Activated gamma-delta T cell treated with anti-CD3 and anti-CD28 coated beads, Interleukin-2, amount 50 U/mL, for 16 hours (primary cell): ENCODE measurements at regions not wholly inside any gene's neighbourhood (a gene's known extent, or its start where the extent isn't known, plus 50 kb on each side); places are given as distances from the start of the nearest gene placed in this dataset.

Experiments used
- DNase-seq: peaks from one replicate; pipeline ENCODE4 v3.0.0-alpha.2; 2020; ENCODE audit warnings: low read depth

DNA sequence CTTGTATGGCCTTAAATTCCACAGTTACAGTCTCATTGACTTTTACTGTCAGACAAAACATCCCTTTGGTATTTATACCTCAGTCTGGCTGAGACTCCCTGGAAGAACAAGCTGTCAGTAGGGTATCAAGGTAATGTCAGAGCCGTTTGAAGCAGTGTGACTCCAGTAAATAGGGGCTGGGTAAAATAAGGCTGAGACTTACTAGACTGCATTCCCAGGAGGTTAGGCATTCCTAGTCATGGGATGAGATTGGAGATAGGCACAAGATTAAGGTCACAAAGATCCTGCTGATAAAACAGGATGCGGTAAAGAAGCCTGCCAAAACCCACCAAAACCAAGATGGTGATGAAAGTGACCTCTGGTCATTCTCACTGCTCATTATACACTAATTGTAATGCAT is 219.5 kb upstream of the SKOR2 start:
- DNase-seq: no peak

DNA sequence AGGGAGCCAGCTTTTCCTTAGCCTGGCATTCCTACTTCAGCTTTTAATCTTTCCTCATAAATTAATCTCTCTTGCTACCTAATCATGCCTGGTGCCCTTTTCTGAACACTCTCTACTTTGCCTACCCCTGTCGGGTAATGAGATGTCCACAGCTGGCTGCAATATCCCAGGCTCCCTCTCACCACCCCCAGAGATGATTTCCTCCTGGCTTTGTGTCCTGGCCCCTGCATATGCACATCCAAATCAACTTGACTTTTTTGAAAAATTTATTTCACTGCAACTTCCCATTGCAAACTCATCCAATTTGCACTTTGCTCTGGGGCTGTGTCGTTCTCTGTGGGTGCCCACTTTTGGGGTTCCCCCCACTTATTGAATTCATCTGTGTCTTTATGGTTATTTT is 218.1 kb upstream of the SKOR2 start:
- DNase-seq: no peak

DNA sequence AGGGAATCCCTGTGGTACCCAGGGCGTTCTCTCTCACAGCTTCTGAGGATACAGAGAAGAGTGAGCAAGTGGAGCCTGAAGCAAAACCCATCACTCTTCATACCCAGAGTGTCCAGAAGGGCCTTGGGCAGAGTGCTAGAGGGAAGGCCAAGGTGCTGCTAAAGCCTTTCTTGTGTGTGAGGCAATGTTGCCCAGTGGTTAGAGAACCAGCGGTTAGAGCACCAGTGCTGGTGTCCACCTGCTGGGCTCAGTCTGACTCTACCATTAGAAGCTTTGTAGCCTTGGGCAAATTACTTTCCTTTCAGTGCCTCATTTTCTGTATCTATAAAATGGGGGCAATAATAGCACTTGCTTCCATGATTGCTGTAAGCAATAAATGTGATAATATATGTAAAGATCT is 210.5 kb upstream of the SKOR2 start:
- no peak for DNase-seq

DNA sequence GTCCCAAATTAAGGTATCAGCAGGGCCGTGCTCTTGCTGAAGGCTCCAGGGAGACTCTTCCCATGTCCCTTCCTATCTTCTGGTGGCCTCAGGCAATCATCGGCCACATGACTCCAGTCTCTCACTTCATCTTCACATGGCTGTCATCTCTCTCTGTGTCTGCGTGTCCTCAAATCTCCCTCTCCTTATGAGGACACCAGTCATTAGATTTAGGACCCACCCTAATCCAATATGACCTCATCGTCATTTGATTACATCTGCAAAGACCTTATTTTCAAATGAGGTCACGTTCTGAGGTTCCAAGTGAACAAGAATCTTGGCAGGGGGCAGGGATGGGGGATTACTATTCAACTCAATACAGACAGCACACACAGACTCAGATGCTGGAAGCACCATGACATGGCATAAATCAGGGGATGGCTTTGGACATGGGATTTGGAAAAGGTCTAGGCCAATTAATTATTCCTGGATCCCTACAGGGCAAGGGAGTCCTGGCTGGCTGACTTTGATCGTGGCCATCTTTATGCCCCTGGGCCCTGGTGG is 210.0 kb upstream of the SKOR2 start:
- DNase-seq: no peak

DNA sequence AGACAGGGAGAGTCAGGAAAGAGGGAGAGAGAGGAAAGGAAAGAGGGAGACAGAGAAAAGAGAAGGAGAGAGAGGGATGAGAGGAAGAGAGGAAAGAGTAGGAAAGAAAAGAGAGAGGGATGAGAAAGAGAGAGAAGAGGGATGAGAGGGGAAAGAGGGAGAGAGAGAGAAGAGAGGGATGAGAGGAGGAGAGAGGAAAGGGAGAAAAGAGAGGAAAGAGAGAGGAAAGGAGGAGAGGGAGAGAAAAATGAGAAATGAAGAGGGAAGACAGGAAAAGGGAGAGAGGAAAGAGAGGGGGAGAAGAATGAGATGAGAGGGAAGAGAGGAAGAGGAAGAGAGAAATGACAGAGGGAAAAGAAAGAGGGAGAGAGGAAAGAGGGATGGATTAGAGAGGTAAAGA is 207.0 kb upstream of the SKOR2 start:
- no peak for DNase-seq

DNA sequence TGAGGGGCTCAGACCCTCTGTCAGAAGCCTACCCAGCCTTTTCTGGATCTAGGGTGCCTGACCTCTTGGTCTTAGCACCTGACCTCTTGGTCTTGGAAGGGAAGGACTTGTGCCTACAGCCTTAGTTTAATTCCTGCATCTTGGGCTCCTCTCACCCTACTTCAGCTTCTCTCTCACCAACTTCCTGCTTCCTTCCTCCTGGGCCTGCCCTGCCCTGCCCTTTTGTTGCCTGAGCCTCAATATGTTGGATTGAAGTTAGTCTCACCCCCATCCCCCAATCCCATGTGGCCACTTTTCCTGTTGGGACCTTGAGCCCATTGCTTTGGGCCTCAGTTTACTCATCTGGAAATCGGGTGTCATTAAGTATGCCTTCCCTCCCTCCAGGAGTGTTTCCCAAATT is 206.2 kb upstream of the SKOR2 start:
- no peak for DNase-seq

DNA sequence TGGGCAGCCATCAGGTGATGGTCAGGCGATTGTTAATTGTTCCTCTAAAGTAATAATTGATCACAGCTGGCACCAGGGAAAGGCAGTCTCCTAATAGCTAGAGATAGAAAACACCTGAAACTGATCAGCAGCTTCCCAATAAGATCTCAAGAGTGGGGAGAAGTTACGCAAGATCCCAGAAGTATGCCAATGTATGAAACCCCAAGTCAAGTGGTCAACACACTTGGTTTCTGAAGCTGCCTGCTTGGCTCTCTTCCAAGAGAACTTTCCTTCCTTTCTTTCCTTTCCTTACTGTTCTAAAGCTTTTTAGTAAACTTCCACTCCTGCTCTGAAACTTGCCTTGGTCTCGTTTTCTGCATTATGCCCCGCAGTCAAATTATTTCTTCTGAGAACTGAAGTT is 201.6 kb upstream of the SKOR2 start:
- DNase-seq: no peak

DNA sequence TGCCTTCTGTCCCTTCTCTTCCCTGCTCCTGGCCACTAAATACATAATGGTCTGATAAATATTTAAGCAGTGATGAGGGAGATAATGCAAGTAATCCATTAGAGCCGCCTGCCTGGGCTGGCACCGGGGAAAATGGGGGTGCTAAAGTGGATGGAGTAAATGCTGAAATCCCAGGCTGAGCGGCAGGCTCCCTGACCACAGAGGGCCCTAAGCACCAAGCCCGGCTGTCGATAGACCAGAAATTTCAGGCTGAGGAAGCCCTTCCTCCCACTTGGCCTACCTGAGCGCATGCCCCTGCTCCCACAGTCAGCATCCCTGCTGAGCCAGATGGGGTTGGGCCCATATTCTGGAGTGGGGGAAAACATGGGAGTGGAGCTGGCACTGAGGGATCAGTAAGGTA is 197.5 kb upstream of the SKOR2 start:
- no peak for DNase-seq

DNA sequence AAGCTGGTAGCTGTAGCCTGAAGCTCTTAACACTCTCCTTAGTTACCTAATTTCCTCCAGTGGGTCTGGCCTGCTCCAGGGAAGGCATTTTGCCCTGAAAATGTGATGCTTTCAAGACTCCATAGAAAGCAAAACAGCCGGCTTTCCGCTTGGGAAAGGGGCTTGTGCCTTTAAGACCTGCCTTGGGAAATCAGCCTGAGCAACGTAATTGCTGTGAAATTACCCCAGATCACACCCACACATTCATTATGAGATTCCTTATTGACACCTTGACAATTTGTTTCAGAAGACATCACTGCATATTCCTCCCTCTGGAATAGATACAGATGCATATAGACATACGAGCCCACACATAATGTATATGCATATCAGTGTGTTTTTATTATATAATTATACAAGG is 190.5 kb upstream of the SKOR2 start:
- DNase-seq: no peak

DNA sequence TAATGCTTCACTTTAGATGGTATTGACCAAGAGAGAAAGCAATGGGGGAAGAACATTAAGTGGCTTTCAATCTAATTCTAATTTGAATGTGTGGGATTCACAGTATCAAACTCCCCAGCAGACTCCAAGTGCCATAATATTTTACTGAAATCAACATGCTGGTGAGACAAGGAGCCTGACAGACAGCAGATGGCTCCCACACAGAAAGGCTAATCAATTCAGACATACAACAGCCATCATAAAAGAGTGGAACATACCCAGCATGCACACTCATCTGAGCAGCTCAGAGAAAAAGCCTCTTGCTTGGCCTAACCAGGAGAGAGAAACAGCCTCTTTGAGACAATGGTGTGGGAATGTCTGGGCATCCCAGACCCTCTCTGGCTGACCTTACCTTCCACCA is 186.5 kb upstream of the SKOR2 start:
- DNase-seq: no peak

DNA sequence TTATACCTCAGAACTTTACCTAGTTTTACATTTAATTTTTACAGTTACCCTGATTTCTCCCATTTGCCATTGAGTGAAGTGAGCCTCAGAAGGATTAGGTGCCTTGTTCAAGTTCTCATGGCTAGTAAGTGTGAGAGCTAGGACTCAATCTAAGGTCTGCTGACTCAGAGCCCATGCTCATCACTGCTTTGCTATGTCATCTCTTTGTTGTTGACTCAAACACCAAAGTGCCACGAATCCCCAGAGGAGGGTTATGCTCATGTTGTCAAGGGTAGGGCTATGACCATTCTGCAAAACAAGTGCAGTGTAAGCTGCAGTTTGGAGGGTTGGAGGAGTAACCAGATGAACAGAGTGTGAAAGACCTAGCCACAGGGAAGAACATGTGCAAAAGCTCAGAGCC is 185.4 kb upstream of the SKOR2 start:
- no peak for DNase-seq

DNA sequence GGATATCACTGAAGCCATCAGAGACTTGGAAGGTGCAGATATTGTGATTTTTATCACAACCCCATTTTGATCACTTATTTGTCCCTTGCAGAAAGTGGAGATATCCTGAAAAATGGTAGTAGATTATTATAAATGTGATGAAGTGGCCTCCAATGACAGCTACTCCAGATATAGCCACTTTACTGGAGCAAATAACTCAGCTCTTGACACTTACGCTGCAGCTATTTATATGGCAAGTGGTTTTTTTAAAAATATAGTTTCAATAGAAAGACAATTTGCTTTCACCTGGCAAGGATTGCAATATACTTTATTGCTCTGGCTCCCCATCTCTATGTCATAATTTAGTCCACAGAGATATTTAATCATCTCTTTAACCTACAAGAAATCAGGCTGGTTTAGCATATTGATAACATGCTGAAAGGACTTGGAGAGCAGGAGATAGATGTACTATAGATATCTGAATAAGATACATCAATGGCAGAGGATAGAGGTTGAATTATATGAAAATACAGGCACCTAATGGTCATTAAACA is 182.8 kb upstream of the SKOR2 start:
- no peak for DNase-seq

DNA sequence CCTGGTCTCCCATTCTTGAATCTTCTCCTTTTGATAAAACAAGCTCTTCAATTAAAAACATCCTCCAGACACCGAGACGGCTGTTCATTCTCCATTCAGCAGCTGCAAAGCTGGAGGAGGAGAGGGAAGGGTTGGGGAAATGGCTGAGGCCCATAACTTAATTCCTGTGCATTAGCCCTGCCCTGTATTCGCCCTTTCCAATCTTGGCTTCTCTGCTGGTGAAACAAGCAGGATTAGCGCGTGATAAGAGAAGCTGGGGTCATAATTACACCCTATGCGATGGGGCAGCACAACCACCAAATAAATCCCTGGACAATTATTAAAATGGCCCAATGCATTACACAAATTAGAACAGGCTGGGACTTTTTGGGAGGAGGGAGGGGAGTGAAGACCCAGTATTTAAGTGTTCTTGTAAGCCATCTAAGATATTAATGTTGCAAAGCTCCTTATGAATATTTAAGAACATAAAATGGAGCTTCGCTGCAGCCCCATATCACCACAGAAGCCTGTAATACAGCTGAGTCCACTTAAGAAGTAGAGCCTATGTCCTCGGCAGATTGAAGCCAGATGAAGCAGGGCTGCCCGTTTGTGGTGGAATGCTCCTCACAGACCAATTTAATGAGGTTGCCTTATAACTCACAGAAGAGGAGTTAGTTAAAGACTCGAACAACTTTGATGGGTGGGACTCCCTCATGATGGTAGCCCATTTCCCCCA is 176.6 kb upstream of the SKOR2 start:
- no peak for DNase-seq

DNA sequence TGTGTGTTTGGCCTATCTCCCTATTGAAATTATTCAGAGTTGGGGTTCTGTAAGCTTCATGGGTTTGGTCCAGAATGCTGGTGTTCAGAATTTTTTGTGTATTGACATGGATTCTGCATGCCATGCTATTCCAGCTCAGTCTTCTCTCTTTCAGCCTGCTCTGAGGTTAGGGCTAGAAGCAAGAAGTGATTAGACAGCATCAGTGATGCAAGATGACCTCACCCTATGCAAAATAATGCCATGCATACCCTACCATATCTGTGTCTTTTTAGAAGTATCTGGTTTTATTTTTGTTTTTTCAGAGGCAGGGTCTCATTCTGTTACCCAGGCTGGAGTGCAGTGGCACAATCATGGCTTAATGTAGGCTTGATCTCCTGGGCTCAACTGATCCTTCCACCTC is 175.6 kb upstream of the SKOR2 start:
- DNase-seq: no peak

DNA sequence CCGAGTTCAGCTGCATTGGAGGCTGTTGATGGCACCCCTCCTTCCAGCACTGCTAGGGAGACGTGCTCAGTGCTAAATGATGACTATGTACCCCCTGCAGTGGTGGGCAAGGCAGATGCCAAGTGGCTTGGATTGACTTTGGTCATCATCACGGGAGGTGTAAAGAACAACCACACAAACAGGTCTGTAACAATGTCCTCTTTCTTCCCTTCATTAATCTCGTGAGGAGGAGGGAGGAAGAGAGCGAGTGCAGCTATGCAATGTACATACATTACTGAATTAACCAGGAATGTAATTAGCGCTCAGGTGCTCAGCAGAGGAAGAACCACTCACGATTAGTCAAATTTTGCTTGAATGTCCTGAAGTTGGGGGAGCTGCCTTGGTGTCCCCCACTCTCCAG is 173.9 kb upstream of the SKOR2 start:
- DNase-seq: no peak

DNA sequence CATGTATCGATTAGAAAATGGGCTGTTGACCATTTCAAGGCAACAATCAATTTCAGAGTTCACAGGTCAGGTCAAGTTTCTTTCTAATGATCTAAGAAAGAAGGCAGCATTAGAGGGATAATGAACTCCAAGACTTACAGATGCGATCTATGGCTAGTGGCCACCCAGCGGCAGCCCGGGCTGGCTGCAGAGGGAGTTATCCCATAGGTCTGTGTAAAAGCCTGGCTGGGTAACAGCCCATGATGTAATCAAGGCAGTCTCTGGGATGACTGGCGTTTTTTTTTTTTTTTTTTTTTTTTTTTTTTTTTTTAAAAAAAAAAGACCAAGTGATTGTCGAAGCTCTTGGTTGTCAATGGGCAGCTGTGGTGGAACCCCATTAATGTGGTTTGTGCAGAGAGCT is 171.1 kb upstream of the SKOR2 start:
- DNase-seq: no peak

DNA sequence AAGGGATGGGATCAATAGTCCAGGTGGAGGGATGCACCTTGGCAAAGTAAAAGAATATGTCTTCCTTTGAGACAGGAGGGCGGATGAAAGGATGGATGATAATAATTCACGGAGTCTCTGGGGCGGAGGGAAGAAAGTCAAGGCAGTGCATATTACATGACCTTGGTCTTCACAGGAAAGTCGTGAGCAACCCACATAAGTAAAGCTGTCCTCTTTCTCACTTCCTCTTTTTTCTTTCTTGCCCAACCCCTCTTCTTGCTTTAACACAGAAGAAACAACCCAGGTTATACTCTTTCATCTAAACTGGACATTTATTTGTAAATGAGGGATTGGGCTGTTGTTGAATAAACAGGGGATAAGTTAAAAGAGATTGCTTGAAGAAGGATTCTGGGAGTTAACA is 168.7 kb upstream of the SKOR2 start:
- DNase-seq: no peak

DNA sequence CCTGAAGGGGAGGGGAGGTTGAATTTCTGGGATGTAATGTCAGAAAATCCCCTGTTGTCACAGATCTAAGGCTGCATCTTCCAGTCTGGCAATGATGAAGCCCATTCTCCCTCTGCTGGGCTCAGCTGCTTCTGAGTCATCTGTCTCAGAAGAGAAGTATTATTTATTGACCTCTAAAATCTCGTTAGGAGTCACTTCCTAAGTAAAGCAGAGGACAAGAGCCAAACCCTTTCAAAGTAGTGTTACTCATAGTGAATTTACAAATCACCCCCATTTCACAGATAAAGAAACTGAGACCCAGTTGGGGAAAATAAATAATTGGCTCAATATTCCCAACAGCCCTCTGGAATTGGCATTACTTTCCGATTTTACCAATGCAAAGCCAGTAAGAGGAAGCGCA is 167.3 kb upstream of the SKOR2 start:
- DNase-seq: no peak

DNA sequence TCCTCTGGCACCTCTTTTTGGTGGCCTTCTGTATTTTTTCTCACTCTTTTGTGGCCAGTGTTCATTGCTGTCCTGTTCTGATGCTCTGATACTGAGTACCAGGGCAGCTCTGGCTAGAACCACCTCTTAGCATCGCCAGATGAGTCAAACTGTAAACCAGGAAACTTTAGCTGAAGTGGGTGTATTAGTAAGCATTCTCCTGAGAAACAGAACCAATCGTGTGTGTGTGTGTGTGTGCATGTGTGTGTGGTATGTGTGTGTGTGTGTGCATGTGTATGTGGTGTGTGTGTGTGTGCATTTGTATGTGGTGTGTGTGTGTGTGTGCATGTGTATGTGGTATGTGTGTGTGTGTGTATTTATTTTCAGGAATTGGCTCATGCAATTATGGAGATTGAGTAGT is 166.3 kb upstream of the SKOR2 start:
- no peak for DNase-seq

DNA sequence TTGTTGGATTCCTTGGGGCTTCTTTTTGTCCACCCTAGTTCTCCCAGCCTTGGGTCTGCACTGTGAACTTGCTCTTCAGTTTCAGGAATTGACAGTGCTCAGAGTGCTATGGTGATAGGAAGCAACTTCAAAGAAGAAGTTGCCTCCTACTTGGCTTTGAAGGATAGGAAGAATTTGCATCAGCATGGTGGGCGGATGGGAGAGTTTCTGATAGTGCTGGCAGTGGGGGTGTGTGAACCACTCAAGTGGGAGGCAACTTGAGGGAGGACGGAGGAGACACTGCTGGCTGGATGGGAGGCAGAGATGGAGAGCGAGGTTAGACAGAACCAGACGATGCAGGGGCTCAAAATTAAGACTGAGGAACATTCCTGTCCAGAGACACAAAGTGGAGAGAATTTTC is 164.4 kb upstream of the SKOR2 start:
- no peak for DNase-seq

DNA sequence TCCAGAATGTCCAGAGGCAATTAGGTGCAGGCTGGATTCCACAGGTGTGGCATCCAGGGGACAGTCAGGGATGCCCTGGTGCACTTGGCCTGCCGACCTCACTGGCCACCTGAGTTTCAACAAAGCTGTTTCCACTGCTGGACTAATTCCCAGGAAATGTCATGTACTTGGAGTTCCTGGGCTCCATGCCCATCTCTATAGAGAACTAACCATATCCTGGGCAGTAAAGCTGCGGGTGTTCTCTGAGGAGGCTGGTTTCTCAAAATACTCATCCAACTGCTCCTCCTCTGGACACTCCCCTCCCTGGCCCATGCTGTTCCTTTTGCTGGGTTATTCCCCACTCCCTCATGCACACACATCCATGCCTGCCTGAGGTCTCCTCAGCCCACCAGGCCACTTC is 161.9 kb upstream of the SKOR2 start:
- no peak for DNase-seq

DNA sequence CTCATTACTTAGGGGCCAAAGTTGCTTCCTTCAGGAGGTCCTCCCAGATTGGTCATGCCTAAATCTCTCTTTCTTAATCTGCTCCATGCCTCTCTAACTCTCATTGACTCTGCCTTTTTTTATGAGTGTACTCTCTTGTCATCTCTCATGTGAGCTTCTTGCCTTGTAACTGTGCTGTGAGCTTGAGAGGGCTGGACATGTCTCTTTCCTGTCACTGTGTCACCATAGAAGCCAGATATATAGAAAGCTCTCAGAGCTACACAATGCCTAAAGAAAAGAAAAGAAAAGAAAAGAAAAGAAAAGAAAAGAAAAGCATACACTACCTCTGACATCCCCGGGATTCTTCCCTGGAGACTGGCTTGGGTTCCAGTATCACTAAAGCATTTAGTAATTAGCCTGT is 161.5 kb upstream of the SKOR2 start:
- no peak for DNase-seq

DNA sequence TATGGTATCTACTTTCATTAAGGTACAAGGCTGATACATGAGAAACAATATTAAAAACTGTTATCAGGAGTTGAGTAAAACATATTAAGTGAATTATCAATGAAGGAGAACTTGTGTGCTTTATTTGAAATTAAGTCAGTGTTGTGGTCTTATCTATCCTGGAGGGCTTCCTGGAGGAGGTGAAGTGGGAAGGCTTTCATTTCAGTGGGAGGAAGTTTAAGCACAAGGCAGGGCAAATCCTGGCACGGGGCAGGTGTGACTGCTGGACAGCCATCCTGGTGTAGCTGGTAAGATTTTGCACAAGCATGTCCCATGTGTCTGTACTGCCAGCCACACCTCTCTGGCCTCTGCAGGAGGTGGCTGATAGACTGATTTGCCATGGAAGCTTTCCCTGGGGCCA is 159.7 kb upstream of the SKOR2 start:
- DNase-seq: no peak

DNA sequence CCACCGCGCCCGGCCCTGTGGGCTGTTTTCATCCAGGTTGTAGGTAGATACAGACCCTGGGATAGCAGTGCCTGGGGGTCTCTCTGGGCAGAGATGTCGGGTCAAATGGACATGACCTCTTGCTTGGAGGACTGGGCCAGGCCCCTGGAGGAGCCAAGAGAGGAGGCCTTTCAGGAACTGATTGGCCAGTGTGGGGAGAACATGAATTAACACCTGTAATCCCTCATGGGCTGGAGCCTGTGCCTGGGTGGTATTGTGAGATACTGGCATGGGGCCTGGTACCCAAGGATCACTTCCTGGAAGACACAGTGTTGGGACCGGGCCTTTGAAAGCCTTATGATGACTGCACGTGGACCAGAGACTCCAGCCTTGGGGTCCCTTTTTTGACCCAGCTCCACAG is 158.7 kb upstream of the SKOR2 start:
- DNase-seq: no peak
